HCT116 (cell line): ENCODE measurements at regions not wholly inside any gene's neighbourhood (a gene's known extent, or its start where the extent isn't known, plus 50 kb on each side); places are given as distances from the start of the nearest gene placed in this dataset.

ENCODE experiments used
- ATAC-seq: fragments of 200-7000 bp; cut with Tn5 transposase; 2 replicates; pipeline ENCODE4 v1.9.1; 2020; ENCODE audit warnings: mild to moderate bottlenecking, moderate library complexity
- BruUV-seq: library from RNA; stranded (reverse); fragments of 400-500 nt; replicated peaks from 2 replicates; lab custom pipeline; 2021; lab: Mats Ljungman, UMichigan
- CTCF ChIA-PET: fragments of 300-600 bp; sonication (Branson Sonifier 250); formaldehyde crosslinking; loops from one replicate; lab custom pipeline; 2021; ENCODE audit warnings: antibody characterized with exemption; lab: Charles Lee
- POLR2A ChIA-PET: fragments of 300-600, 350-600 bp; sonication (Branson Sonifier 250); formaldehyde crosslinking; loops from one replicate; lab custom pipeline; 2021; ENCODE audit warnings: antibody characterized with exemption; lab: Charles Lee
- RAD21 ChIA-PET, 2 experiments: fragments of 300-600 bp; sonication (Branson Sonifier 250); formaldehyde crosslinking; loops; one replicate each; lab custom pipeline; 2023; ENCODE audit warnings: low total read pairs in 2 of 2; ENCODE audit not compliant: uncharacterized antibody in 2 of 2, unreplicated experiment in 2 of 2, low non-redundant PET in 1 of 2; lab: Charles Lee
- DNase-seq: peaks from one replicate; pipeline ENCODE4 v3.0.0-alpha.2; 2010; ENCODE audit warnings: low read depth, low spot score
- H2AFZ ChIP-seq: fragments of 200-600 bp; shearing (Covaris generic), sonication (generic); 2 replicates; pipeline ENCODE4 v1.6.1; 2017; ENCODE audit warnings: low read depth, mixed run types, mixed read lengths, antibody characterized with exemption, low read length; ENCODE audit not compliant: poor library complexity, severe bottlenecking
- H3K27ac ChIP-seq: 2 replicates; pipeline ENCODE4 v1.5.1; 2012; ENCODE audit warnings: low read depth, low read length
- H3K27me3 ChIP-seq: fragments of 200-600 bp; sonication (generic); 2 replicates; pipeline ENCODE4 v1.6.1; 2016; ENCODE audit warnings: mixed run types, low read length, mixed read lengths; ENCODE audit not compliant: insufficient read depth
- H3K36me3 ChIP-seq, 2 experiments: fragments of 200-500 bp in 1 of 2; fragments of 200-600 bp in 1 of 2; sonication (Bioruptor generic) in 1 of 2; sonication (generic) in 1 of 2; 2 replicates each; pipeline versions ENCODE4 v1.5.1 to v1.6.1; 2014 to 2016; ENCODE audit warnings: low read length in 2 of 2, inconsistent platforms in 1 of 2, mixed read lengths in 1 of 2, mixed run types in 1 of 2; ENCODE audit not compliant: insufficient read depth in 2 of 2, control insufficient read depth in 1 of 2
- H3K4me1 ChIP-seq, 2 experiments: fragments of 200-600 bp in 1 of 2; sonication (generic) in 1 of 2; 2 replicates each; pipeline versions ENCODE4 v1.5.1 to v1.6.1; 2012 to 2017; ENCODE audit warnings: low read length in 2 of 2, inconsistent platforms in 1 of 2, mild to moderate bottlenecking in 1 of 2, mixed read lengths in 1 of 2, mixed run types in 1 of 2, moderate library complexity in 1 of 2; ENCODE audit not compliant: insufficient read depth in 2 of 2, control insufficient read depth in 1 of 2
- H3K4me2 ChIP-seq: fragments of 200-600 bp; sonication (generic); 2 replicates; pipeline ENCODE4 v1.6.1; 2017; ENCODE audit warnings: mixed run types, low read length, mixed read lengths
- H3K4me3 ChIP-seq, 2 experiments: fragments of 200-600 bp in 1 of 2; sonication (generic) in 1 of 2; replicated peaks in 1 of 2; 2 replicates each; pipeline ENCODE4 v1.5.1; 2011 to 2016; ENCODE audit warnings: low read length in 2 of 2, control low read depth in 1 of 2, low read depth in 1 of 2, mild to moderate bottlenecking in 1 of 2, mixed read lengths in 1 of 2, mixed run types in 1 of 2
- H3K79me2 ChIP-seq: fragments of 200-600 bp; sonication (generic); 2 replicates; pipeline ENCODE4 v1.6.1; 2017; ENCODE audit warnings: mild to moderate bottlenecking, mixed run types, low read length, moderate library complexity, mixed read lengths; ENCODE audit not compliant: insufficient read depth
- H3K9ac ChIP-seq: fragments of 200-600 bp; sonication (generic); 2 replicates; pipeline ENCODE4 v1.6.1; 2016; ENCODE audit warnings: low read length, mixed read lengths
- H3K9me2 ChIP-seq: fragments of 200-600 bp; sonication (generic), shearing (Covaris generic); 2 replicates; pipeline ENCODE4 v1.6.1; 2017; ENCODE audit warnings: mixed run types, mild to moderate bottlenecking, moderate library complexity; ENCODE audit not compliant: insufficient read depth
- H3K9me3 ChIP-seq, 2 experiments: fragments of 200-500 bp in 1 of 2; fragments of 200-600 bp in 1 of 2; sonication (Bioruptor generic) in 1 of 2; sonication (generic) in 1 of 2; 2 replicates each; pipeline ENCODE4 v1.6.1; 2014 to 2017; ENCODE audit warnings: low read length in 2 of 2, mixed read lengths in 2 of 2, inconsistent platforms in 1 of 2, low read depth in 1 of 2, mild to moderate bottlenecking in 1 of 2, mixed run types in 1 of 2, moderate library complexity in 1 of 2; ENCODE audit not compliant: control insufficient read depth in 1 of 2, insufficient read depth in 1 of 2
- H4K20me1 ChIP-seq: fragments of 200-600 bp; sonication (generic), shearing (Covaris generic); 2 replicates; pipeline ENCODE4 v1.6.1; 2017; ENCODE audit warnings: mixed run types, mild to moderate bottlenecking, moderate library complexity; ENCODE audit not compliant: insufficient read depth
- CEBPB ChIP-seq: IDR thresholded peaks from 2 replicates; pipeline ENCODE4 v1.6.1; 2012; ENCODE audit warnings: low read depth
- EZH2 ChIP-seq: fragments of 200-600 bp; sonication (generic); IDR thresholded peaks from 2 replicates; pipeline ENCODE4 v1.6.1; 2017; ENCODE audit warnings: antibody characterized with exemption, mixed run types
- JUND ChIP-seq: IDR thresholded peaks from 2 replicates; pipeline ENCODE4 v1.6.1; 2012
- MAX ChIP-seq: IDR thresholded peaks from 2 replicates; pipeline ENCODE4 v1.6.1; 2012
- TCF7L2 ChIP-seq: IDR thresholded peaks from 2 replicates; pipeline ENCODE4 v1.7.0; 2011; ENCODE audit warnings: borderline replicate concordance, inconsistent platforms; ENCODE audit not compliant: insufficient read depth, insufficient read length; ENCODE audit errors: extremely low read depth
- YY1 ChIP-seq: IDR thresholded peaks from 2 replicates; pipeline ENCODE4 v1.6.1; 2011; ENCODE audit warnings: low read length, low read depth, moderate library complexity, mild to moderate bottlenecking; ENCODE audit not compliant: insufficient replicate concordance; ENCODE audit errors: extremely low read depth
- ZNF274 ChIP-seq: fragments of 200-500 bp; sonication (Bioruptor generic); IDR thresholded peaks from 2 replicates; pipeline ENCODE4 v1.6.1; 2014; ENCODE audit warnings: mild to moderate bottlenecking, low read depth, low read length, inconsistent platforms
- intact Hi-C: fragments of 100-400 bp; cut with micrococcal nuclease; formaldehyde crosslinking; loops from 2 replicates; pipeline ENCODE4 v1.10.0; 2022
- TF ChIP-seq, protein P1 (sequence below): IDR thresholded peaks from 2 replicates; pipeline ENCODE4 v1.6.1; 2012; ENCODE audit warnings: low read depth
- TF ChIP-seq, protein P2 (sequence below): IDR thresholded peaks from 2 replicates; pipeline ENCODE4 v1.6.1; 2011; ENCODE audit warnings: mild to moderate bottlenecking, low read length, moderate library complexity; ENCODE audit not compliant: insufficient replicate concordance; ENCODE audit errors: extremely low read depth
- TF ChIP-seq, protein P3 (sequence below), 3 experiments: fragments of 200-600 bp in 1 of 3; sonication (generic) in 1 of 3; IDR thresholded peaks in 2 of 3; conservative IDR thresholded peaks in 1 of 3; 2 replicates each; pipeline ENCODE4 v1.5.1; 2012 to 2017; ENCODE audit warnings: low read depth in 2 of 3, low read length in 2 of 3, antibody characterized with exemption in 1 of 3, borderline replicate concordance in 1 of 3, control low read depth in 1 of 3, mild to moderate bottlenecking in 1 of 3, mixed read lengths in 1 of 3, mixed run types in 1 of 3, moderate library complexity in 1 of 3; ENCODE audit not compliant: insufficient read depth in 1 of 3

GRCh38 chr6:166026586-166027126 lies 141.0 kb downstream of the TBXT start:
- ChIA-PET CTCF (no interaction called here), POLR2A (no interaction called here), RAD21 (no interaction called here)
- H3K4me1 ChIP-seq = no peaks in the 10 kb centered on the region
- no peak overlapping the region for H3K9ac ChIP-seq
- H2AFZ ChIP-seq = no peak overlapping the region
- TF ChIP-seq, protein P1, sequence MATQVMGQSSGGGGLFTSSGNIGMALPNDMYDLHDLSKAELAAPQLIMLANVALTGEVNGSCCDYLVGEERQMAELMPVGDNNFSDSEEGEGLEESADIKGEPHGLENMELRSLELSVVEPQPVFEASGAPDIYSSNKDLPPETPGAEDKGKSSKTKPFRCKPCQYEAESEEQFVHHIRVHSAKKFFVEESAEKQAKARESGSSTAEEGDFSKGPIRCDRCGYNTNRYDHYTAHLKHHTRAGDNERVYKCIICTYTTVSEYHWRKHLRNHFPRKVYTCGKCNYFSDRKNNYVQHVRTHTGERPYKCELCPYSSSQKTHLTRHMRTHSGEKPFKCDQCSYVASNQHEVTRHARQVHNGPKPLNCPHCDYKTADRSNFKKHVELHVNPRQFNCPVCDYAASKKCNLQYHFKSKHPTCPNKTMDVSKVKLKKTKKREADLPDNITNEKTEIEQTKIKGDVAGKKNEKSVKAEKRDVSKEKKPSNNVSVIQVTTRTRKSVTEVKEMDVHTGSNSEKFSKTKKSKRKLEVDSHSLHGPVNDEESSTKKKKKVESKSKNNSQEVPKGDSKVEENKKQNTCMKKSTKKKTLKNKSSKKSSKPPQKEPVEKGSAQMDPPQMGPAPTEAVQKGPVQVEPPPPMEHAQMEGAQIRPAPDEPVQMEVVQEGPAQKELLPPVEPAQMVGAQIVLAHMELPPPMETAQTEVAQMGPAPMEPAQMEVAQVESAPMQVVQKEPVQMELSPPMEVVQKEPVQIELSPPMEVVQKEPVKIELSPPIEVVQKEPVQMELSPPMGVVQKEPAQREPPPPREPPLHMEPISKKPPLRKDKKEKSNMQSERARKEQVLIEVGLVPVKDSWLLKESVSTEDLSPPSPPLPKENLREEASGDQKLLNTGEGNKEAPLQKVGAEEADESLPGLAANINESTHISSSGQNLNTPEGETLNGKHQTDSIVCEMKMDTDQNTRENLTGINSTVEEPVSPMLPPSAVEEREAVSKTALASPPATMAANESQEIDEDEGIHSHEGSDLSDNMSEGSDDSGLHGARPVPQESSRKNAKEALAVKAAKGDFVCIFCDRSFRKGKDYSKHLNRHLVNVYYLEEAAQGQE = no peak
- TF ChIP-seq MAX = no peak
- TF ChIP-seq ZNF274 = no peak
- no peak overlapping the region for H3K4me2 ChIP-seq
- no peaks in the 10 kb centered on the region for H4K20me1 ChIP-seq
- H3K27ac ChIP-seq = no peak overlapping the region
- H3K9me2 ChIP-seq = no peaks in the 10 kb centered on the region
- intact Hi-C loops = no loop called here
- ATAC-seq (no peak), DNase-seq (no peak)
- no peak overlapping the region for H3K4me3 ChIP-seq
- no TSS peak for BruUV-seq
- H3K9me3 ChIP-seq = no peaks in the 10 kb centered on the region
- H3K79me2 ChIP-seq = no peaks in the 10 kb centered on the region
- no peaks in the 10 kb centered on the region for H3K27me3 ChIP-seq
- H3K36me3 ChIP-seq = no peaks in the 10 kb centered on the region

- no TSS peak for BruUV-seq
- Histone ChIP-seq H3K9ac (no peak overlapping the region), H3K4me3 (no peak overlapping the region), H3K4me2 (no peak overlapping the region), H3K27ac (no peak overlapping the region), H2AFZ (no peak overlapping the region)
- DNase-seq = no peak
- ATAC-seq = no peak
- POLR2A ChIA-PET = no interaction called here
- TF ChIP-seq, protein P2, sequence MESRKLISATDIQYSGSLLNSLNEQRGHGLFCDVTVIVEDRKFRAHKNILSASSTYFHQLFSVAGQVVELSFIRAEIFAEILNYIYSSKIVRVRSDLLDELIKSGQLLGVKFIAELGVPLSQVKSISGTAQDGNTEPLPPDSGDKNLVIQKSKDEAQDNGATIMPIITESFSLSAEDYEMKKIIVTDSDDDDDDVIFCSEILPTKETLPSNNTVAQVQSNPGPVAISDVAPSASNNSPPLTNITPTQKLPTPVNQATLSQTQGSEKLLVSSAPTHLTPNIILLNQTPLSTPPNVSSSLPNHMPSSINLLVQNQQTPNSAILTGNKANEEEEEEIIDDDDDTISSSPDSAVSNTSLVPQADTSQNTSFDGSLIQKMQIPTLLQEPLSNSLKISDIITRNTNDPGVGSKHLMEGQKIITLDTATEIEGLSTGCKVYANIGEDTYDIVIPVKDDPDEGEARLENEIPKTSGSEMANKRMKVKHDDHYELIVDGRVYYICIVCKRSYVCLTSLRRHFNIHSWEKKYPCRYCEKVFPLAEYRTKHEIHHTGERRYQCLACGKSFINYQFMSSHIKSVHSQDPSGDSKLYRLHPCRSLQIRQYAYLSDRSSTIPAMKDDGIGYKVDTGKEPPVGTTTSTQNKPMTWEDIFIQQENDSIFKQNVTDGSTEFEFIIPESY = no peak
- TF ChIP-seq TCF7L2 = no peak
- TF ChIP-seq, protein P3, sequence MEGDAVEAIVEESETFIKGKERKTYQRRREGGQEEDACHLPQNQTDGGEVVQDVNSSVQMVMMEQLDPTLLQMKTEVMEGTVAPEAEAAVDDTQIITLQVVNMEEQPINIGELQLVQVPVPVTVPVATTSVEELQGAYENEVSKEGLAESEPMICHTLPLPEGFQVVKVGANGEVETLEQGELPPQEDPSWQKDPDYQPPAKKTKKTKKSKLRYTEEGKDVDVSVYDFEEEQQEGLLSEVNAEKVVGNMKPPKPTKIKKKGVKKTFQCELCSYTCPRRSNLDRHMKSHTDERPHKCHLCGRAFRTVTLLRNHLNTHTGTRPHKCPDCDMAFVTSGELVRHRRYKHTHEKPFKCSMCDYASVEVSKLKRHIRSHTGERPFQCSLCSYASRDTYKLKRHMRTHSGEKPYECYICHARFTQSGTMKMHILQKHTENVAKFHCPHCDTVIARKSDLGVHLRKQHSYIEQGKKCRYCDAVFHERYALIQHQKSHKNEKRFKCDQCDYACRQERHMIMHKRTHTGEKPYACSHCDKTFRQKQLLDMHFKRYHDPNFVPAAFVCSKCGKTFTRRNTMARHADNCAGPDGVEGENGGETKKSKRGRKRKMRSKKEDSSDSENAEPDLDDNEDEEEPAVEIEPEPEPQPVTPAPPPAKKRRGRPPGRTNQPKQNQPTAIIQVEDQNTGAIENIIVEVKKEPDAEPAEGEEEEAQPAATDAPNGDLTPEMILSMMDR (IDR thresholded peaks at IDR 0.05 in 2 of 3, conservative IDR thresholded peaks at IDR 0.05 in 1 of 3; ENCODE audit: borderline replicate concordance in 1 of 3, insufficient read depth in 1 of 3, low read depth in 2 of 3, low read length in 2 of 3) = no peak
- no peak for TF ChIP-seq CEBPB
- TF ChIP-seq YY1 = no peak
- no peak for TF ChIP-seq EZH2
- no peak for TF ChIP-seq JUND
- TF ChIP-seq, all 23 proteins: peak for 0
- Histone ChIP-seq H3K4me1 (no peaks in the 10 kb centered on the region), H3K79me2 (no peaks in the 10 kb centered on the region), H3K9me2 (no peaks in the 10 kb centered on the region), H3K27me3 (no peaks in the 10 kb centered on the region), H3K36me3 (no peaks in the 10 kb centered on the region), H3K9me3 (no peaks in the 10 kb centered on the region), H4K20me1 (no peaks in the 10 kb centered on the region)
- ChIA-PET RAD21 (no interaction called here), CTCF (no interaction called here)
- intact Hi-C loops = no loop called here
Observed at GRCh38 chr6:166025149-166025898, 142.3 kb downstream of the TBXT start.
